Cerebellar cortex (tissue), 1 donor: ENCODE measurements at regions not wholly inside any gene's neighbourhood (a gene's known extent, or its start where the extent isn't known, plus 50 kb on each side); places are given as distances from the start of the nearest gene placed in this dataset.
"Not testable (repeated sequence)": the region's sequence is repeated elsewhere in the genome, so short reads cannot be mapped to it uniquely, and the experiment has no call there.

Experiments used
- DNase-seq: peaks from one replicate; pipeline ENCODE4 v3.0.0-alpha.2; 2015; ENCODE audit warnings: low spot score

DNA sequence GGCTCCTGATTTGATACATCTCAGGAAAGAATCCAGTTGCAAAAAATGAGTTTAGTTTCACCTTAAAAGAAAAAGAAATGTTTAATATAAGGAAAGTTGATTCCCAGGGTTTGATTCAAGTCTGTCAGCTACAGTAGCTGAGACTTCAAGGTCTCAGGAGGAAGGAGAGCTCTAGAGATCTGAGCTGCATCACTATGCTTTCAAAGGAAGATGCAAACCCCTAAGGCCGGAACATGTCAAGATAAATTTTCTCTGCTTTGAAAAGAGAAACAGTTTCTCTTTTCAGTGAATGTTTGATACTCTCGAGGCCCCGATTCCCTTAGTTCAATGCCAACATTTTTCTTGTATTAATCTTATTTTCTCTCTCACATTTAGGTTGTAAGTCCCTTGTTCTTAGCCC lies 128.6 kb downstream of the RGPD3 start:
- DNase-seq = no peak

DNA sequence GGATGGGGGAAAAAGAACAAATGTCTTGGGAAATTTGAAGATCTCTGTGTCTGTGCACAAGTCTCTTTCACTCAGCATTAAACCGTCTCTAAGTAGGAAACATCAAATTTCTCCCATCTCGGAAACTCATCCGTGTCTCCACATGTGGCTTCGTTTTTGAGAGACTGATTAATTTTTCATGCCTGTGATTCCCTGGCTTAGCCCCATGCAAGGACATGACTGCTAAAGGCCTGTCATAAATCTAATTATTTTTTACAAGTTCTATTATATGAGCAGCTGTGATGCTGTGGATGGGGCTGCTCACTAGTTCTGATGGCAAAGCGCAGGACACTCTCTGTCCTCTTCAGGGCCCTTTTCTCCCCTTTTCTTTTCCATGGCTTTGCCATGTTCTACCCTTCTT lies 129.1 kb downstream of the RGPD3 start:
- DNase-seq = no peak

DNA sequence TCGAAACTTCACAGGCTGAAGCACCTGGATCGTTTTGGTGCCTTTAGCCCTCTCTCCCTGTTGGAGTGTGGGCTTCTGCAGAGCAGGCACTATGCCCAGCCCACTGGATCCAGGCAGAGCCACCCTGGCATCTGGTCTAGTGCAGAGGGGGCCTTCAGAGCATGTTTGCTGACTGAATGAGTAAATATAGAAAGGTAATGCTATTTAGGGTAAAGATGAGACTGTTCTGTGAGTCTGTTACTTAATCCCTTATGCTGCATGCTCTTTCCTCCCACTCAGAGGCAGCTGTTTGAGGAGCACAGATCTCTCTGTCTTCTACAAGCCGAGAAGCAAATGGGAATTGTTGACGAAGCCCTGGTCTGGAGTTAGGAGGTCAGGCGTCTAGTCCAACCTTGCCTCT lies 130.2 kb downstream of the RGPD3 start:
- no peak for DNase-seq

DNA sequence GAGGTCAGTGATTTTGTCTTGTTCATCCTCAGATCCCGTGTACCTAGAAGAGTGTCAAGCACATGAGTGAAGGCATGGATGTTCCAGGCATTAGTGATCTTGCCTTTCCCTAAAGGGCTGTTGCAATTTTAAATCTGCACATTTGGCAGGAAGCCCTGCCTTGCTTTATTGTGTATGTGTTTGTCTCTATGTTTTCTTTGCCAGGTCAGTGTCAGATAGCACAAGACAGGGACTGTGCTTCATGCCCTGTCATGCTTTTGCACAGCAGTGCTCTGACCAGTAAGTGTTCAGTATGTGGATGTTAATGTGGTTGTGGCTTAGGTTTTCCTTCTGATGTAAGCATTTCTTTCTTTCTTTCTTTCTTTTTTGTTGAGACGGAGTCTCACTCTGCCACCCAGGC lies 131.5 kb downstream of the RGPD3 start:
- no peak for DNase-seq

DNA sequence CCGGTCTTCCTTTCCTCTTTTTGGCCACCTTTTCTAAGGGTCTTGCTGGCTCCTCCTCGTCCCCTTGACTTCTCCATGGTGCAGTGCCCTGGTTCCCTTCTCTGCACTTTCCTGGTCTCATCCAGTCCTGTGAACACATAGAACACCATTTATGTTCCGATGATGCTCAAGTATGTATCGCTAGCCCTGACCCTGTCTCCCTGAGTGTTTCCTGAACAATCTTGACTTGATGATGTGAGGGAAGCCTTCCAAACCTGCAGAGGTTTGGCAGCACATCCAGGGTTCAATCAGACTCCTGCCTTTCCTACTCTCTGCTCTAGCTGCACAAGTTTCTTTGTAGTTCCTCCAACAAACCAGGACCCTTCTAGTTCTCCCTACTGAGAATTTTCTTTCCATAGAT lies 132.1 kb downstream of the RGPD3 start:
- no peak for DNase-seq

DNA sequence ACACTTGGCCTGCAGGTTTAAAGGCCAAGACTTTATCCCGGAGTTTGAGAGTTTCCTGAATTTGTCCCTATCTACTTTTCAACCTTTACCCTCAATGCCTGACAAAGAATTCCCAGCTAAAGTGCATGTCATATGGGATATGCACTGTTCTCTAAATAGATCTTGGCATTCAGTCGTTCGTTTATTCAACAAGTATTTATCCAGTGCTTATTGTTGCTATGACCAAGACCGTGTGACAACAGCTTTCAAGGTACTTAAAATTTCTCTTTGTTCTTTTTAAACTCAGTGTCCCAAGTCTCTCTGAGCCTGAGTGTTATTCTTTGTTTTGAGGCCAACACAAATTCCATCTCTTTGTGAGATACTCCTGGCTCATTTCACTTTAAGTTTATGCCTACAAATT lies 133.4 kb downstream of the RGPD3 start:
- DNase-seq = no peak

DNA sequence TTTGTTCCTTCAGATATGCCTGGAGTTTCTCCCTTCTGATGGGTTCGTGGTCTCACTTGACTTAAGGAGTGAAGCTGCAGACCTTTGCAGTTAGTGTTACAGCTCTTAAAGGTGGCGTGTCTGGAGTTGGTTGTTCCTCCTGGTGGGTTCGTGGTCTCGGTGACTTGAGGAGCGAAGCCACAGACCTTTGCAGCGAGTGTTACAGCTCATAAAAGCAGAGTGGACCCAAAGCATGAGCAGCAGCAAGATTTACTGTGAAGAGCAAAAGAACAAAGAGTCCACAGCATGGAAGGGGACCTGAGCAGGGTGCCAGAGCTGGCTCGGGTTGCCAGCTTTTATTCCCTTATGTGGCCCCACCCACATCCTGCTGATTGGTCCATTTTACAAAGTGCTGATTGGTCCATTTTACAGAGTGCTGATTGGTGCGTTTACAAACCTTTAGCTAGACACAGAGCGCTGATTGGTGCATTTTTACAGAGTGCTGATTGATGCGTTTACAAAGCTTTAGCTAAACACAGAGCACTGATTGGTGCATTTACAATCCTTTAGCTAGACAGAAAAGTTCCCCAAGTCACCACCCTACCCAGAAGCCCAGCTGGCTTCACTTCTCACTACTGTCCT lies 134.8 kb downstream of the RGPD3 start:
- not testable (repeated sequence) for DNase-seq

DNA sequence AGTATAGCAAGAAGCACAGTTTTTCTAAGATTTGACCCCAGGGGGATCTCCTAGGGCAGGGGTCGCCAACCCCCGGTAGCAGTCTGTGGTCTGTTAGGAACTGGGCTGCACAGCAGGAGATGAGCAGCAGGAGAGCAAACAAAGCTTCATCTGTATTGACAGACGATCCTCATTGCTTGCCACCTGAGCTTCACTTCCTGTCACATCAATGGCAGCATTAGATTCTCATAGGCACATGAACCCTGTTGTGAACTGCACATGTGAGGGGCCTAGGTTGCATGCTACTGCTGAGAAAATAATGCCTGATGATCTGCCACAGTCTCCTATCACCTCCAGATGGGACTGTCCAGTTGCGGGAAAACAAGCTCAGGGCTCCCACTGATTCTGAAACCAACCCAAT lies 136.2 kb downstream of the RGPD3 start:
- no peak for DNase-seq

DNA sequence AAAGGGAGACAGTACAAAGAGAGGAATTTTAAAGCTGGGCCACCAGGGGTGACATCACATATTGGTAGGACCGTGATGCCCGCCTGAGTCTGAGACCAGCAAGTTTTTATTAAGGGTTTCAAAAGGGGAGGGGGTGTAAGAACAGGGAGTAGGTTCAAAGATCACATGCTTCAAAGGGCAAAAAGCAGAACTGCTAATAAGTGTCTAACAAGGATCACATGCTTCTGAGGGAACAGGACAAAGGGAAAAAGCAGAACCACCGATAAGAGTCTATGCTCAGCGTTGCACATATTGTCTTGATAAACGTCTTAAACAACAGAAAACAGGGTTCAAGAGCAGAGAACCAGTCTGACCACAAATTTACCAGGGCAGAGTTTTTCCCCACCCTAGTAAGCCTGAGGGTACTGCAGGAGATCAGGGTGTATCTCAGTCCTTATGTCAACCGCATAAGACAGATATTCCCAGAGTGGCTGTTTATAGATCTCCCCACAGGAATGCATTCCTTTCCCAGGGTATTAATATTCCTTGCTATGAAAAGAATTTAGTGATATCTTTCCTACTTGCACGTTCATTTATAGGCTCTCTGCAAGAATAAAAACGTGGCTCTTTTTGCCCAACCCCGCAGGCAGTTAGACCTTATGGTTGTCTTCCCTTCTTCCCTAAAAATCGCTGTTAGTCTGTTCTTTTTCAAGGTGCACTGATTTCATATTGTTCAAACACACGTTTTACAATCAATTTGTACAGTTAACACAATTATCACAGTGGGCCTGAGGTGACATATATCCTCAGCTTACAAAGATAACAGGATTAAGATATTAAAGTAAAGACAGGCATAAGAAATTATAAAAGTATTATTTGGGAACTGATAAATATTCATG lies 136.5 kb upstream of the UXS1 start:
- not testable (repeated sequence) for DNase-seq

DNA sequence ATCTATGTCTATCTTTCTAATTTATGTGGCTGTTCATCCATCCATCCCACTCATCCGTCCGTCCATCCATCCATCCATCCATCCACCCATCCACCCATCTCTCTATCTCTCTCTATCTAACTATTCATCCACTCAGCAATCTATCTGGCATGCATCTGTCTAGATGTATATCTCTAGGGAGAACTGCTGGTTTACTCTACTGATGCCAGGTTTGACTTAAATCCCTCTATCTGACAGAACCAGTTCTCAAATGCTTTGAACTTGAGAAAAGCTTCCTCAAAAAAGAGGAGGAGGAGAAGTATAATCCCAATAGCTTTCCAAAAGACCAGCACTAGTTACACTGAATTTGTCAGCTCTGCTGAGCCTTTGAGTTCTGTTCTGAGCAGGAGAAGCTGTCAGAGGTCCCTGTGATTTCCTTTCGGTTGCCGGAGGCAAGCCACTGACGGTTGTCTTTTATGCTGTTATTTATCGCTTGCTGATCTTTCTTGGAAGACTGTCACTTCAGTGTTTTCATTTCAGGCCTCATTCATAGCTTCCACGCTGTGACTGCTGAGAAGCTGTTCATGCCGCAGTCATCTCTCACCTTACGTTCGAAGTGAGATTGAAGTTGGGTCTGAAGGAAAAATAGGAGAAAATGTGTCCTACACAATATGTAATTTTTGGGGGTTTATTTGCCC lies 129.4 kb upstream of the UXS1 start:
- no peak for DNase-seq

DNA sequence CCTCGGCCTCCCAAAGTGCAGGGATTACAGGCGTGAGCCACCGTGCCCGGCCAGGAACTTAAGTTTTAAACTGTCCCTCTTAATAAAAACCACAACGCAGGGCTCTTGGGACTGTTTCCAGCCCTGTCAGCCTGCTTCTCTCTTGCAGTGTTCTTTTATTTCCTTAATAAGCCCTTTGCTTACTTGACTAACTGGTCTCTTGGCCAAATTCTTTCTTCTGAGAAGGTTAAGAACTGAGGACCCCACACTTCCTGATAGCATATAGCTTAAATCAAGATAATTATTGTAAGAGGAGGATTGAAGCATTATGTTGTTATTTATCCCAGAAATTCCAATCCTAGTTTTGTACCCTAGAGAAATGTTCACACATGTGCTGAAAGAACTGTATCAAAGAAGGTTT lies 128.2 kb upstream of the UXS1 start:
- DNase-seq = no peak

DNA sequence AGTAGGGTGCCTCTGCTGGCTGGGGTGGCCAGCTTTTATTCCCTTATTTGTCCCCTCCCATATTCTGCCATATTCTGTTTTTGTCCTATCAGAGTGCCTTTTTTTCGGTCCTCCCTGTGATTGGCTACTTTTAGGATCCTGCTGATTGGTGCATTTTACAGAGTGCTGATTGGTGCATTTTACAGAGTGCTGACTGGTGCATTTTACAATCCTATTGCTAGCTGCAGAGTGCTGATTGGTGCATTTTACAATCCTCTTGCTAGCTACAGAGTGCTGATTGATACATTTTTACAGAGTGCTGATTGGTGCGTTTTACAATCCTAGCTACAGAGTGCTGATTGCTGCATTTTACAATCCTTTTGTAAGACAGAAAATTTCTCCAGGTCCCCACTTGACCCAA lies 126.3 kb upstream of the UXS1 start:
- DNase-seq = not testable (repeated sequence)

DNA sequence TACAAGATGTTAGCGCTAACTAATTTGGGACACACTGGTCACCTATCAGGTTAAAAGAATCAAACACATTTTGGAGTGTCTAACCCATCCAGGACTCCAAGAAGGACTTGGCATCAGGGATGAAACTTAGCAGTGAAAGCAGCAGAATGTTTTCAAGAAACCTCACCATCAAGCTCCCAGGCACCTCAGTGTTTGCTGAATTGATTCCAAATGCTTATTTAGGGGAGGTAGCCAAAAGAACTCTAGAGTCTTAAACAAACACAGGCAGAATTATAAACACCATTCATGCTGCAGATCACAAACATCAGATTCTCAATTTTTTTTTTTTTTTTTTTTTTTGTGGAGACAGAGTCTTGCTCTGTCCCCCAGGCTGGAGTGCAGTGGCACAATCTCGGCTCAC lies 122.8 kb upstream of the UXS1 start:
- no peak for DNase-seq

DNA sequence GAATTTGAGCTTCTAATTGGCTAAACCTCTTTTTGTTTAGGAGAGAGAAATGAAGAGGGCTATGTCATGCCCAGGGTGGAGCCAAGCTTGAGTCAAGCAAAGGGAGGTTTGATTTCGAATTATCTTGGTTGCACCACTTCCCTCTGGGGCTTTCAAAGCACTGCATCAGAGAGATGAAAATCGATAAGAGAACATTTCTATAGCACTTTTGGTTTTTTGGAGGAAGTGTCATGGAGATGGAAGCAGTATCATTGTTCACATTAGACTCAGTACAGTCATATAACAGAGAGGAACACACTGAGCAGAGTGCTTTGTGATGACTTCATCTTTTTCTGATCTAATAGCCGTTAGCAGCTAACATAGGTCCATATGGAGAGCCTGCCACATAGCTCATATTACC lies 120.3 kb upstream of the UXS1 start:
- DNase-seq = no peak

DNA sequence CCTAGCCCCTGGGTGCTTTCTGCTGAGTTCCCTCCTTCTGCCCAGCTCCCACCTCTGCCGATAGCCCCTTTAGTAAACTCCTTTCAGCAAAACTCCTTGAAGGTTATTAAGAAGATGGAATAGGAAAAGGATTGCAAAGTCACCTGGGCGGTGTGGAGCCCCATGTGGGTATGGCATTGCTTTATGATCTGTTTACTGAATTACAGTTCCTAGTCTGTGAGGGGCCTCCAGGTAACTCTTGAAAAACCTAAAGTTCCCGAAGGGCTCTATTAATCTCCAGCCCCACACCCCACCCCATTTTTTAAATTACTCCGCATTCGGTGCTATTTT lies 116.9 kb upstream of the UXS1 start:
- DNase-seq = no peak

DNA sequence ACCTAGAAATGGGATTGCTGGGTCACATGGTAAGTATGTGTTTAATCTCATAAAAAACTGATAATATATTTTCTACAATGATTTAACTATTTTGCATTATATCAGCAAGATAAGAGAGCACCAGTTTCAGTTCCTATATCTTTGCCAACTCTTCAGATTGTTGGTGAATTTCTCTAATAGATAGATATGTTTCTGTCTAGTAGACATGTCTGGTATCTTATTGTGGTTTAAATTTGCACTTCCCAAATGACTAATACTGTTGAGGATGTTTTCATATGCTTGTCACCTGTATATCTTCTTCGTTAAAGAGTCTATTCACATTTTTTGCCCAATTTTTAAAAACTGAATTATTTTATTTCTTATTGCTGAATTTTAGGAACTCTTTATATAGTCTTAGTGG lies 113.8 kb upstream of the UXS1 start:
- DNase-seq = no peak

DNA sequence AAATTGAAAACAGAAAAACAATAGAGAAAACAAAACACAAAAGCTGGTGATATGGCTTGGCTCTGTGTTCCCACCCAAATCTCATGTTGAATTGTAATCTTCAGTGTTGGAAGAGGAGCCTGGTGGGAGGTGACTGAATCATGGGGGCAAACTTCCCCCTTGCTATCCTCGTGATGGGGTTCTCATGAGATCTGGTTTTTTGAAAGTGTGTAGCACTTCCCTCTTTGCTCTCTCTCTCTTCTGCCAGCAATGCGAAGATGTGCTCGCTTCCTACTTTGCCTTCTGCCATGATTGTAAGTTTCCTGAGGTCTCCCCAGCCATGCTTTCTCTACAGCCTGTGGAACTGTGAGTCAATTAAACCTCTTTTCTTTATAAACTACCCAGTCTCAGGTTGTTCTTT lies 112.3 kb upstream of the UXS1 start:
- DNase-seq = no peak

DNA sequence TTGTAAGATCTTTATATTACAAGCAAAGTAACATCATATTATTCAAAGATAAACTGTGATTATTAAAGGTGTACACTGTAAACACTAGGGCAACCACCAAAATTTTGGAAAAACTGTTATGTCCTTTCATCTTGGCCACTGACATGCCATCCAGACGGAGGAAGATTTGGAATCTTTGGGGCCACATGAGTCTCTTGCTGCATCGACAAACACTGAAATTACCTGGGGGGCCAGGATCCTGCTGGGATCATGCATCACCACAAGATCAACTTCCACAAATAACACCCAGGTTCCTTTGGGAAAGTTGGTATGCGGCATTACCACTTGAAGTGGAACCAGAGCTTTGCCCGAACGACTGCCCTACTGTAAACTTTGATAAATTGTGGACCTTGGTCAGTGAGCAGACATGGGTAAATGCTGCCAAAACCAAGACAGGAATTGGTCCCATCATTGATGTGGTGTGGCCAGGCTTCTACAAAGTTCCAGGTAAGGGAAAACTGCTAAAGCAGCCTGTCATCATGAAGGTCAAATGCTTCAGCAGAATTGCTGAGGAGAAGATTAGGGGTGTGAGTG lies 110.6 kb upstream of the UXS1 start:
- no peak for DNase-seq

DNA sequence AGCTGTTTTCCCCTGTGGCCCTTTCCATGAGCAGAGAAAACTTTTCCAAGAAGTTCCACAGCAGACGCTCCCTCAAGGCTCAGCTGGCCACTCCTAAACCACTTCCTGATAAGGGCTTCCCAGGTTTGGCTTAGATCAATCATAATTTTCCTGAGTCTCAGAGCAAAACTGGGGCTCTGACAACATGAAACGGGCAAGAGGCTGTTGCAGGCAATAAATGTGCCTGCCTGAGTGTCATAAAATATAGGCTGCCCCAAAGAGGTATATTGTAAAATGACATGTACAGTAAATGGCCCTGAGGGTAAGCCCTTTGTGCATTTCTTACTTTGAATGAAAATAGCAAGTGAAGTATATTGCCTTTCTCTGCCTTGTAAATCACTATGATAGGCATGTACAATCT lies 105.6 kb upstream of the UXS1 start:
- no peak for DNase-seq

DNA sequence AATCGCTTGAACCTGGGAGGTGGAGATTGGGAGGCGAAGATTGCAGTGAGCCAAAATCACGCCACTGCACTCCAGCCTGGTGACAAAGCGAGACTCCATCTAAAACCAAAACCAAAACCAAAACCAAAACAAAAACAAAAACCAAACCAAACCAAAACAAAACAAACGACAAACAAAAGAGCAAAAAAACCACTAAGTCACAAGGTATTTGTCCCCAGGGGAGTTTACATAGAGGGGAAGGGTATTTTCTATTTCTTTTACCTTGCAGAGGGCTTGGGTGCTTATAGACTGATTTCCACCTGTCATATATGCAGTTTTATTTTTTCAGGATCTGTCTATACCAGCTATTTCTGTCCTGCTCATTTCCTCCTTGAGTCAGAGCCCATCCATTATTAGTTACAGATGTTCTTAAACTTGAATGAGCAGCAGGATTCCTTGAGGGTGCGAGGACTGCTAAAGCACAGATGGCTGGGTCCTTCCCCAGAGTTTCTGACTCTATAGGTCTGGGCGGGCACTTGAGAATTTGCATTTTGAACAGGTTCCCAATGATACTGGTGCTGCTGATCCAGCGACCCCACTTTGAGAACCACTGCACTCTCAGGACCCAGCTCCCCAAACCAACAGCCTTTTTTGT lies 102.2 kb upstream of the UXS1 start:
- no peak for DNase-seq

DNA sequence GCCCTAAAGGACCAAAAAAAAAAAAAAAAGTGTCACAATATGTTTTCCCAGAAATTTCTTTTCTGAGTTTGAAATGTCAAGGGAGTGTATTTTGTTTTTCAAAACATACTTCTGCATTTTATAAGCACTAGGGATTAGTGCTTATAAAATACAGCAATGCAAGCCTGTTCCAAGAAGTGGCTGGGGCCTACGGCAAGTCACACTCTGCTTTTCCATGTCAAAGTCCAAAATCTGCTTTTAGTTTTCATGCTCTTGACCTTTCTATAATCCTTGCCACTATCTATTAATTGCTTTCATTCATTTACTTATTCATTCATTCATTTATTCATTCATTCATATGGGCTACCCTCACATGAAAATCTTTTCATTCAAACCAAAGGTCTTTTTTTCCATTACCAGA lies 100.1 kb upstream of the UXS1 start:
- DNase-seq = no peak

DNA sequence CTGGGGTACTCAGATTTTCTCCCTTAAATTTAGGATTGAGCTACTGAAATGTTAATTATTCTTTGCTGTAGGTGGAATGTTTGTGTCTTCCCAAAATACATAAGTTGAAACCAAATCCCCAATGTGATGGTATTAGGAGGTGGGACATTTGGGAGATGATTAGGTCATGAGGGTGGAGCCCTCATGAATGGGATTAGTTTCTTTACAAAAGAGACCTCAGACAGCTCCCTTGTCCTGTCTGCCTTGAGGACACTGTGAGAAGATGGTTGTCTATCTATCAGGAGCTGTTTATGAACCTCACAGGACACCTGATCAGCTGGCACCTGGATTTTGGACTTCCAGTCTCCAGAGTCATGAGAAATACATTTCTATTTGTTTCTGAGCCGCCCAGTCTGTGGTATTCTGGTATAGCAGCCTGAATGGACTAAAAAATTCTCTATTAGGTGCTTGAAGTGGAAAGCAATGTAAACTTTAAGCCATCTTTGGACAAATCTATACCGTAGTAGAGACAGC lies 99.2 kb upstream of the UXS1 start:
- DNase-seq = no peak
